A673 (cell line): ENCODE measurements at regions not wholly inside any gene's neighbourhood (a gene's known extent, or its start where the extent isn't known, plus 50 kb on each side); places are given as distances from the start of the nearest gene placed in this dataset.

Experiments
- CTCF ChIP-seq: fragments of 300-800, 200-600 bp; sonication (generic); conservative IDR thresholded peaks from 2 replicates; pipeline ENCODE4 v1.5.1; 2017; ENCODE audit warnings: low read depth, mild to moderate bottlenecking, antibody characterized with exemption, low read length, moderate library complexity, mixed read lengths
- EZH2 ChIP-seq: fragments of 200-600 bp; sonication (generic); IDR thresholded peaks from 2 replicates; pipeline ENCODE4 v1.6.1; 2017; ENCODE audit warnings: borderline replicate concordance, low read depth, mild to moderate bottlenecking, mixed read lengths, antibody characterized with exemption, low read length; ENCODE audit not compliant: poor library complexity, severe bottlenecking

GRCh38 chr7:47681249-47681810 lies 99.4 kb upstream of the TNS3 start:
- TF ChIP-seq CTCF (no peak), EZH2 (no peak)
